ENCODE measurements at regions not wholly inside any gene's neighbourhood (a gene's known extent, or its start where the extent isn't known, plus 50 kb on each side); places are given as distances from the start of the nearest gene placed in this dataset.
"Not testable (repeated sequence)": the region's sequence is repeated elsewhere in the genome, so short reads cannot be mapped to it uniquely, and the experiment has no call there.

- Mint-ChIP-seq H3K4me3 (no peak overlapping the region), H3K36me3 (ENCODE audit: insufficient read depth) (peaks cover 5% of the 10 kb centered on the region), H3K9me3 (no peaks in the 10 kb centered on the region), H3K27me3 (no peaks in the 10 kb centered on the region), H3K27ac (ENCODE audit: low read depth) (peak overlapping the region; percentile 95), H3K4me1 (peaks cover 26% of the 10 kb centered on the region)
- no peak for DNase-seq (ENCODE audit: low spot score in 2 of 2)
- no peak for ATAC-seq (replicated peaks; ENCODE audit: extremely low read depth, poor library complexity, severe bottlenecking)
These were observed 105.8 kb upstream of the PCSK1 start for GRCh38 chr5:96538808-96539250.

GRCh38 chr5:96546120-96546519, 113.1 kb upstream of the PCSK1 start:
- peaks cover 15% of the 10 kb centered on the region for H3K27me3 Mint-ChIP-seq
- H3K36me3 Mint-ChIP-seq (ENCODE audit: insufficient read depth), result peaks cover 1% of the 10 kb centered on the region
- no peaks in the 10 kb centered on the region for H3K9me3 Mint-ChIP-seq
- no peak overlapping the region for H3K27ac Mint-ChIP-seq (ENCODE audit: low read depth)
- no peak overlapping the region for H3K4me3 Mint-ChIP-seq
- ATAC-seq (replicated peaks; ENCODE audit: extremely low read depth, poor library complexity, severe bottlenecking) (no peak), DNase-seq (ENCODE audit: low spot score in 2 of 2) (no peak)
- H3K4me1 Mint-ChIP-seq, result no peaks in the 10 kb centered on the region

GRCh38 chr5:96547486-96547885, 114.4 kb upstream of the PCSK1 start:
- Mint-ChIP-seq H3K9me3 (no peaks in the 10 kb centered on the region), H3K36me3 (ENCODE audit: insufficient read depth) (no peaks in the 10 kb centered on the region), H3K27ac (ENCODE audit: low read depth) (no peak overlapping the region), H3K4me3 (no peak overlapping the region), H3K27me3 (peaks cover 29% of the 10 kb centered on the region), H3K4me1 (no peaks in the 10 kb centered on the region)
- no peak for ATAC-seq (replicated peaks; ENCODE audit: extremely low read depth, poor library complexity, severe bottlenecking)
- DNase-seq (ENCODE audit: low spot score in 2 of 2), result no peak

- no peak overlapping the region for H3K4me3 Mint-ChIP-seq
- ATAC-seq (replicated peaks; ENCODE audit: extremely low read depth, poor library complexity, severe bottlenecking) (no peak), DNase-seq (ENCODE audit: low spot score in 2 of 2) (no peak)
- H3K27ac Mint-ChIP-seq (ENCODE audit: low read depth), result no peak overlapping the region
- H3K36me3 Mint-ChIP-seq (ENCODE audit: insufficient read depth), result no peaks in the 10 kb centered on the region
- no peaks in the 10 kb centered on the region for H3K4me1 Mint-ChIP-seq
- H3K27me3 Mint-ChIP-seq, result peaks cover 43% of the 10 kb centered on the region
- no peaks in the 10 kb centered on the region for H3K9me3 Mint-ChIP-seq
These were observed 113.3 kb upstream of the CAST start for GRCh38 chr5:96548905-96549304.

- DNase-seq (ENCODE audit: low spot score in 2 of 2); H3K36me3 Mint-ChIP-seq (ENCODE audit: insufficient read depth); H3K9me3 Mint-ChIP-seq; H3K4me3 Mint-ChIP-seq; H3K27ac Mint-ChIP-seq (ENCODE audit: low read depth); ATAC-seq (replicated peaks; ENCODE audit: extremely low read depth, poor library complexity, severe bottlenecking); H3K4me1 Mint-ChIP-seq: not testable (repeated sequence)
- H3K27me3 Mint-ChIP-seq, result peaks cover 13% of the 10 kb centered on the region
These were observed 101.3 kb upstream of the CAST start for GRCh38 chr5:96560857-96561256.

- Mint-ChIP-seq H3K36me3 (ENCODE audit: insufficient read depth) (no peaks in the 10 kb centered on the region), H3K4me1 (peaks cover 8% of the 10 kb centered on the region), H3K9me3 (no peaks in the 10 kb centered on the region), H3K27ac (ENCODE audit: low read depth) (no peak overlapping the region), H3K4me3 (no peak overlapping the region), H3K27me3 (peaks cover 8% of the 10 kb centered on the region)
- ATAC-seq (replicated peaks; ENCODE audit: extremely low read depth, poor library complexity, severe bottlenecking) (no peak), DNase-seq (ENCODE audit: low spot score in 2 of 2) (no peak)
These were observed 99.6 kb upstream of the CAST start for GRCh38 chr5:96562614-96563013.

GRCh38 chr5:96563816-96564215, 98.4 kb upstream of the CAST start:
- Mint-ChIP-seq H3K27ac (ENCODE audit: low read depth) (no peak overlapping the region), H3K27me3 (no peaks in the 10 kb centered on the region), H3K9me3 (no peaks in the 10 kb centered on the region), H3K4me1 (peaks cover 10% of the 10 kb centered on the region), H3K36me3 (ENCODE audit: insufficient read depth) (no peaks in the 10 kb centered on the region), H3K4me3 (no peak overlapping the region)
- no peak for DNase-seq (ENCODE audit: low spot score in 2 of 2)
- no peak for ATAC-seq (replicated peaks; ENCODE audit: extremely low read depth, poor library complexity, severe bottlenecking)

GRCh38 chr5:96565582-96566265, 96.5 kb upstream of the CAST start:
- H3K27ac Mint-ChIP-seq (ENCODE audit: low read depth), result no peak overlapping the region
- H3K4me3 Mint-ChIP-seq, result no peak overlapping the region
- ATAC-seq (replicated peaks; ENCODE audit: extremely low read depth, poor library complexity, severe bottlenecking), result no peak
- no peaks in the 10 kb centered on the region for H3K36me3 Mint-ChIP-seq (ENCODE audit: insufficient read depth)
- H3K9me3 Mint-ChIP-seq, result no peaks in the 10 kb centered on the region
- peaks cover 10% of the 10 kb centered on the region for H3K4me1 Mint-ChIP-seq
- DNase-seq (ENCODE audit: low spot score in 2 of 2), result no peak
- H3K27me3 Mint-ChIP-seq, result no peaks in the 10 kb centered on the region

- Mint-ChIP-seq H3K4me1 (peaks cover 10% of the 10 kb centered on the region), H3K27ac (ENCODE audit: low read depth) (no peak overlapping the region), H3K27me3 (no peaks in the 10 kb centered on the region), H3K9me3 (no peaks in the 10 kb centered on the region), H3K36me3 (ENCODE audit: insufficient read depth) (no peaks in the 10 kb centered on the region), H3K4me3 (peak overlapping the region; percentile 16)
- DNase-seq (ENCODE audit: low spot score in 2 of 2) (no peak), ATAC-seq (replicated peaks; ENCODE audit: extremely low read depth, poor library complexity, severe bottlenecking) (no peak)
These were observed 95.2 kb upstream of the CAST start for GRCh38 chr5:96566833-96567587.

GRCh38 chr5:96569332-96569731, 92.8 kb upstream of the CAST start:
- Mint-ChIP-seq H3K9me3 (no peaks in the 10 kb centered on the region), H3K36me3 (ENCODE audit: insufficient read depth) (no peaks in the 10 kb centered on the region), H3K27me3 (no peaks in the 10 kb centered on the region), H3K27ac (ENCODE audit: low read depth) (no peak overlapping the region), H3K4me3 (no peak overlapping the region), H3K4me1 (peaks cover 10% of the 10 kb centered on the region)
- ATAC-seq (replicated peaks; ENCODE audit: extremely low read depth, poor library complexity, severe bottlenecking), result no peak
- no peak for DNase-seq (ENCODE audit: low spot score in 2 of 2)

- Mint-ChIP-seq H3K27ac (ENCODE audit: low read depth) (no peak overlapping the region), H3K36me3 (ENCODE audit: insufficient read depth) (no peaks in the 10 kb centered on the region), H3K9me3 (no peaks in the 10 kb centered on the region), H3K4me1 (peaks cover 10% of the 10 kb centered on the region), H3K27me3 (no peaks in the 10 kb centered on the region), H3K4me3 (no peak overlapping the region)
- DNase-seq (ENCODE audit: low spot score in 2 of 2) (no peak), ATAC-seq (replicated peaks; ENCODE audit: extremely low read depth, poor library complexity, severe bottlenecking) (no peak)
These were observed 92.4 kb upstream of the CAST start for GRCh38 chr5:96569770-96570169.

GRCh38 chr5:96572864-96573512, 89.2 kb upstream of the CAST start:
- H3K4me1 Mint-ChIP-seq, result no peaks in the 10 kb centered on the region
- DNase-seq (ENCODE audit: low spot score in 2 of 2), result no peak
- ATAC-seq (replicated peaks; ENCODE audit: extremely low read depth, poor library complexity, severe bottlenecking), result no peak

GRCh38 chr5:96573513-96573894, 88.7 kb upstream of the CAST start:
- no peak overlapping the region for H3K27ac Mint-ChIP-seq (ENCODE audit: low read depth)
- peaks cover 17% of the 10 kb centered on the region for H3K27me3 Mint-ChIP-seq
- ATAC-seq (replicated peaks; ENCODE audit: extremely low read depth, poor library complexity, severe bottlenecking), result no peak
- DNase-seq (ENCODE audit: low spot score in 2 of 2), result no peak
- H3K9me3 Mint-ChIP-seq, result no peaks in the 10 kb centered on the region
- H3K36me3 Mint-ChIP-seq (ENCODE audit: insufficient read depth), result no peaks in the 10 kb centered on the region
- H3K4me3 Mint-ChIP-seq, result no peak overlapping the region
- no peaks in the 10 kb centered on the region for H3K4me1 Mint-ChIP-seq

More at GRCh38 chr5:96572864-96573512, 89.2 kb upstream of the CAST start:
- no peak overlapping the region for H3K27ac Mint-ChIP-seq (ENCODE audit: low read depth)
- no peaks in the 10 kb centered on the region for H3K9me3 Mint-ChIP-seq
- peaks cover 12% of the 10 kb centered on the region for H3K27me3 Mint-ChIP-seq
- no peak overlapping the region for H3K4me3 Mint-ChIP-seq
- no peaks in the 10 kb centered on the region for H3K36me3 Mint-ChIP-seq (ENCODE audit: insufficient read depth)

Data from central memory CD8-positive, alpha-beta T cell (primary cell).